ENCODE measurements at regions not wholly inside any gene's neighbourhood (a gene's known extent, or its start where the extent isn't known, plus 50 kb on each side); places are given as distances from the start of the nearest gene placed in this dataset.

DNA sequence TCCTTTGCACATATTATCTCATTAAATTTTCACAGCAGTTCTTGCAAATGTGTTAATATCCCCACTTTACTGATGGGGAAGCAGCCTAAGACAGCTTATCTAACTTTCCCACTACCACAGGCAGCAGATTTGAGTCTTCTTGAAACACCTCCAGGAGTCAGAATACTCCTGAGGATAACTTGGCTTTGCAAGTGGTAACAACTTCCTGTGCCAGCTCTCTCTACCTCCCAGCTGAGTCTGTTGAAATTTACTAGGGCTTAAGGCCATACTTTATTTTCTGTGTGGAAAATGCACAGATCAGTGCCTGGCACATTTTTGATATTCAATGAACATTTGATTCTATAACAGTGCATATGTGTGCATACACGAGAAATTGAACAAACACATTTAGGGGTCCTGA lies 136.1 kb upstream of the COBL start:
- Histone ChIP-seq H3K9me3 (no peaks in the 10 kb centered on the region), H3K4me1 (peaks cover 0 to 20% (median 0%) of the 10 kb centered on the region in 4 donors), H3K36me3 (no peaks in the 10 kb centered on the region), H3K27me3 (no peaks in the 10 kb centered on the region), H3K4me3 (no peak overlapping the region), H3K27ac (no peak overlapping the region)
- no peak for DNase-seq
- no peak for TF ChIP-seq EP300 (IDR thresholded peaks at IDR 0.05)
- no peak for TF ChIP-seq POLR2AphosphoS5 (IDR thresholded peaks at IDR 0.05)
- TF ChIP-seq POLR2A (IDR thresholded peaks at IDR 0.05) = no peak
- TF ChIP-seq, protein P1, sequence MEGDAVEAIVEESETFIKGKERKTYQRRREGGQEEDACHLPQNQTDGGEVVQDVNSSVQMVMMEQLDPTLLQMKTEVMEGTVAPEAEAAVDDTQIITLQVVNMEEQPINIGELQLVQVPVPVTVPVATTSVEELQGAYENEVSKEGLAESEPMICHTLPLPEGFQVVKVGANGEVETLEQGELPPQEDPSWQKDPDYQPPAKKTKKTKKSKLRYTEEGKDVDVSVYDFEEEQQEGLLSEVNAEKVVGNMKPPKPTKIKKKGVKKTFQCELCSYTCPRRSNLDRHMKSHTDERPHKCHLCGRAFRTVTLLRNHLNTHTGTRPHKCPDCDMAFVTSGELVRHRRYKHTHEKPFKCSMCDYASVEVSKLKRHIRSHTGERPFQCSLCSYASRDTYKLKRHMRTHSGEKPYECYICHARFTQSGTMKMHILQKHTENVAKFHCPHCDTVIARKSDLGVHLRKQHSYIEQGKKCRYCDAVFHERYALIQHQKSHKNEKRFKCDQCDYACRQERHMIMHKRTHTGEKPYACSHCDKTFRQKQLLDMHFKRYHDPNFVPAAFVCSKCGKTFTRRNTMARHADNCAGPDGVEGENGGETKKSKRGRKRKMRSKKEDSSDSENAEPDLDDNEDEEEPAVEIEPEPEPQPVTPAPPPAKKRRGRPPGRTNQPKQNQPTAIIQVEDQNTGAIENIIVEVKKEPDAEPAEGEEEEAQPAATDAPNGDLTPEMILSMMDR (IDR thresholded peaks at IDR 0.05) = no peak
- WGBS, 2 donors = 95 to 98% methylated on average over 1 of the region's 1 CpG
- intact Hi-C loops (cut with DNase I) = no loop called here

DNA sequence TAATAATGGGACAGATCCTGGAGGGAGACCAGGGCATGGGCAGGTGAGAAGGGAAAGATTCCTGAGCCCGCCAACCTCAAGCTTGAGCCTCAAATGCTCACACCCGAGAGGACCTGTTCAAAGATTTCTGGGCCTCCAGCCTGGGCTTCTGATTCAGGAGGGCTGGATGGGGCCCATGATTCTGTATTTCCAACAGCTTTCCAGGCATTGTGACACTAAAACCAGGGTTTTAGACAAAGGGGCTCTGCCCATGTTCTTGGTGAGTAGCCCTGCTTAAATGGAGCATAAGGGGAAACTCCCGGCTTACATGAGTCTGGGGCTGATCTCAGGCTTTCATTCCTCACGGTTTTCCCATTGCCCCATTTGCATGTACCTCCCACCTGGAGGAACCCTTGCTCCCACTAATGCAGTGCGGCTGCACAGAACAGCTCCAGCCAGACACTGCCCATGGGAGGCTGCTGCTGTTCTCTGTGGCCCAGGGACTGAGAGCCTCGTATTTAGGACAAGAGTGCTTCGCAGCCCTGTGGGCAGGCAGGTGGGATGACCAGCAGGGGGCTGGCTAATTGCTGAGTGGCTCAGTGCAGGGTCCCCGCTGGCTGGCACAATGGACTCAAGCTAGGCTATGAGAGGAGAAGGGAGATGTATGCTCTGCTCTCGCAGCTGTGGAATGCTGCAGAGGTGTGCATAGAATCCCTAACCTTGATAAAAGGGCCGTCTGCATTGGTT lies 135.3 kb upstream of the COBL start:
- Histone ChIP-seq H3K27me3 (no peaks in the 10 kb centered on the region), H3K27ac (no peak overlapping the region), H3K4me3 (no peak overlapping the region), H3K4me1 (peaks cover 0 to 20% (median 0%) of the 10 kb centered on the region in 4 donors), H3K36me3 (no peaks in the 10 kb centered on the region), H3K9me3 (no peaks in the 10 kb centered on the region)
- no peak for DNase-seq
- intact Hi-C loops (cut with DNase I) = no loop called here
- TF ChIP-seq POLR2A (IDR thresholded peaks at IDR 0.05) = no peak
- TF ChIP-seq, protein P1 (IDR thresholded peaks at IDR 0.05) = no peak
- TF ChIP-seq POLR2AphosphoS5 (IDR thresholded peaks at IDR 0.05) = no peak
- WGBS, 2 donors = 79 to 81% methylated on average over 10 of the region's 10 CpGs

DNA sequence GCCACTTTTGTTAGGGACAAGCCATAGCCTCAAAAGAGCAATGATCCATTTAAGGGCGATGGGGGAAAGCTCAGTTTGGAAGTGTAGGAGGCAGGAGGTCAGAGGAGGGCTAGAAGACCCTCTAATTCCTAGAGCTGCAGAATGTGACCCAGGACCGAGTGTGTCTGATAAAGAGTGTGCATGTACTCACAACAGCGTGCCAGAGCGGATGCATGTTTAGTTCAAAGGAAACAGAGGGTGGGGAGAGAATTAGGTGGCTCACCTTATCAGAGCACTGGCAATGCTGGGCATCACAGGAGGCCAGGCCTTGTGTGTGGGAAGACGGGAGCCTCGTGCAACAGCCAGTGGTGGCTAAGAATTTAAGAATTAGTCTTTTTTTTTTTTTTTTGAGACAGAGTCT lies 133.9 kb upstream of the COBL start:
- peaks cover 0 to 16% (median 0%) of the 10 kb centered on the region in 4 donors for H3K4me1 ChIP-seq
- H3K36me3 ChIP-seq = no peaks in the 10 kb centered on the region
- WGBS, 2 donors = 92 to 94% methylated on average over 6 of the region's 6 CpGs
- H3K27ac ChIP-seq = no peak overlapping the region
- intact Hi-C loops (cut with DNase I) = no loop called here
- DNase-seq = no peak
- no peak overlapping the region for H3K4me3 ChIP-seq
- H3K27me3 ChIP-seq = no peaks in the 10 kb centered on the region
- H3K9me3 ChIP-seq = no peaks in the 10 kb centered on the region
- TF ChIP-seq, protein P1 (IDR thresholded peaks at IDR 0.05) = no peak
- TF ChIP-seq POLR2AphosphoS5 (IDR thresholded peaks at IDR 0.05) (no peak), EP300 (IDR thresholded peaks at IDR 0.05) (no peak), POLR2A (IDR thresholded peaks at IDR 0.05) (no peak)

DNA sequence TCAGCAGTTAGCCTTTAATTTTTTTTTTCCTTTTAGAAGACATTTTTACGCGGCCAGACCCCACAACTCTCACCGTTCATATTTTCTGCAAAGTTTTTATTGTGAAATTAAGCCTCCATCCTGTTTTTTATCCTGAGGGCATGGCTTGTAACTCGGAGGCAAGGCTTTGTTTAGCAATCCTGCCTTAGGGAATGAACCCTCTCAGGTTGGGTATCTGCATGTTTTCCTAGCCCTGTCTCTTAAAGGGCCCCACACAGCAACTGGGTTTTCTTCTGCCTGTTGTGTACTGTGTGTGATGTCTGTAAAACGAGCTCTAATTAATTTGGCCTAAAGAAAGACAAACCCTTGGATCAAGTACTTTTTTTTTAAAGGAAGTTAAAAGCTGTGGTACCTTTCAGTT lies 130.2 kb upstream of the COBL start:
- H3K36me3 ChIP-seq = no peaks in the 10 kb centered on the region
- no peaks in the 10 kb centered on the region for H3K27me3 ChIP-seq
- no peak for DNase-seq
- intact Hi-C loops (cut with DNase I) = no loop called here
- H3K9me3 ChIP-seq = no peaks in the 10 kb centered on the region
- no peak overlapping the region for H3K4me3 ChIP-seq
- no peak overlapping the region for H3K27ac ChIP-seq
- H3K4me1 ChIP-seq = no peaks in the 10 kb centered on the region
- WGBS, 2 donors = 61 to 77% methylated on average over 5 of the region's 5 CpGs
- TF ChIP-seq, protein P1 (IDR thresholded peaks at IDR 0.05) = no peak
- no peak for TF ChIP-seq POLR2AphosphoS5 (IDR thresholded peaks at IDR 0.05)

DNA sequence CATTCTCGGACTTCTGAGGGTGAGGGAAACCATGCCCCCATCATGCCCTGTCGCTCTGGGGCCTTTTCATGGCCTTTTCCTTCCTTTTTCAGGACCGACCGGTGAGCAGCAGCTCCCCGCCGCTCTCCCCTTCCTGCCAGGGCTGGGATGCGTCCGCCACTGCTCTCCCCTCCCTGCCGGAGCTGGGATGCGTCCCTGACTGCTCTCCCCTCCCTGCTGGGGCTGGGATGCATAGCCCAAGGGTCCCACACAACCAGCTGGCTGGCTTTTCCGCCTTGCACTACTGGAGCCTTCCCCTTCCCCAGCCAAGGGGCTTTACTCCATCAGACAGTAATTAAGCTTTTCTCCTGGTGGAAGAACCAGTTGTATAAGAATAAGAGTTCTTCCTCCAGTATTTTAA lies 129.7 kb upstream of the COBL start:
- DNase-seq = no peak
- Histone ChIP-seq H3K27me3 (no peaks in the 10 kb centered on the region), H3K4me3 (no peak overlapping the region), H3K9me3 (no peaks in the 10 kb centered on the region), H3K27ac (no peak overlapping the region), H3K36me3 (no peaks in the 10 kb centered on the region), H3K4me1 (no peaks in the 10 kb centered on the region)
- 47 to 84% methylated on average over 11 of the region's 11 CpGs for WGBS, 2 donors
- intact Hi-C loops (cut with DNase I) = no loop called here
- TF ChIP-seq, protein P1 (IDR thresholded peaks at IDR 0.05) = no peak
- no peak for TF ChIP-seq EP300 (IDR thresholded peaks at IDR 0.05)
- TF ChIP-seq POLR2AphosphoS5 (IDR thresholded peaks at IDR 0.05) = no peak
- TF ChIP-seq POLR2A (IDR thresholded peaks at IDR 0.05) = no peak

Data from sigmoid colon (tissue), 6 donors.